OCI-LY3 (cell line): ENCODE measurements at regions not wholly inside any gene's neighbourhood (a gene's known extent, or its start where the extent isn't known, plus 50 kb on each side); places are given as distances from the start of the nearest gene placed in this dataset.

Source experiments
- CTCF ChIP-seq: fragments of 200-600, 300-600 bp; sonication (generic); IDR thresholded peaks from 2 replicates; pipeline ENCODE4 v1.5.1; 2014; ENCODE audit warnings: antibody characterized with exemption, low read length, low read depth
- EZH2phosphoT487 ChIP-seq: fragments of 200-600 bp; shearing (Covaris generic); IDR thresholded peaks from 2 replicates; pipeline ENCODE4 v1.6.1; 2018; ENCODE audit warnings: antibody characterized with exemption, mixed run types, low read depth

- no peak for TF ChIP-seq CTCF
- TF ChIP-seq EZH2phosphoT487 = no peak
These were observed 123.0 kb downstream of the FOXD1 start for GRCh38 chr5:73325546-73325945.
